ENCODE measurements at regions not wholly inside any gene's neighbourhood (a gene's known extent, or its start where the extent isn't known, plus 50 kb on each side); places are given as distances from the start of the nearest gene placed in this dataset.

DNA sequence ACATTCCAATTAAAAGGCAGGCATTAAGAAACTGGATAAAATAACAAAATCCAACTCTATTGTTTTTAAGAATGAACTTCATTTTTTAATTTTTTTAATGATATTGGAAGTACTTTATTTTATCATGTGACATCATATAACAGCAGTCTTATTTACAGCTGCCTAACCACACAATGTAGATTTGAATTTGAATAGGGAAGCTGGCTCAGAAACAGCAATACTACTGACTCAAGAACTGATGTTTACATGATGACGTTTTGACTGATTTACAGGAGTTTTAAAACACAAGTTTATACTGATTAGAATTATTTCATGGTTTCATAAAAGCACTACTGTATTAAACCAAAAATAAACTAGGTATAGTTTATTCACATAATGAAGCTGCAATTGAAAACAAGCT is 348.7 kb upstream of the NR5A2 start:
- TF ChIP-seq, protein P1, sequence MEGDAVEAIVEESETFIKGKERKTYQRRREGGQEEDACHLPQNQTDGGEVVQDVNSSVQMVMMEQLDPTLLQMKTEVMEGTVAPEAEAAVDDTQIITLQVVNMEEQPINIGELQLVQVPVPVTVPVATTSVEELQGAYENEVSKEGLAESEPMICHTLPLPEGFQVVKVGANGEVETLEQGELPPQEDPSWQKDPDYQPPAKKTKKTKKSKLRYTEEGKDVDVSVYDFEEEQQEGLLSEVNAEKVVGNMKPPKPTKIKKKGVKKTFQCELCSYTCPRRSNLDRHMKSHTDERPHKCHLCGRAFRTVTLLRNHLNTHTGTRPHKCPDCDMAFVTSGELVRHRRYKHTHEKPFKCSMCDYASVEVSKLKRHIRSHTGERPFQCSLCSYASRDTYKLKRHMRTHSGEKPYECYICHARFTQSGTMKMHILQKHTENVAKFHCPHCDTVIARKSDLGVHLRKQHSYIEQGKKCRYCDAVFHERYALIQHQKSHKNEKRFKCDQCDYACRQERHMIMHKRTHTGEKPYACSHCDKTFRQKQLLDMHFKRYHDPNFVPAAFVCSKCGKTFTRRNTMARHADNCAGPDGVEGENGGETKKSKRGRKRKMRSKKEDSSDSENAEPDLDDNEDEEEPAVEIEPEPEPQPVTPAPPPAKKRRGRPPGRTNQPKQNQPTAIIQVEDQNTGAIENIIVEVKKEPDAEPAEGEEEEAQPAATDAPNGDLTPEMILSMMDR (IDR thresholded peaks at IDR 0.05; ENCODE audit: low read length): no peak
- TF ChIP-seq EZH2 (IDR thresholded peaks at IDR 0.05; ENCODE audit: borderline replicate concordance, low read length): no peak

Measured in OCI-LY1 (cell line).